C4-2B (cell line): ENCODE measurements at regions not wholly inside any gene's neighbourhood (a gene's known extent, or its start where the extent isn't known, plus 50 kb on each side); places are given as distances from the start of the nearest gene placed in this dataset.

Source experiments
- H3K27ac ChIP-seq: fragments of 450-650 bp; 2 replicates; pipeline ENCODE4 v1.5.1; 2017
- ZFX ChIP-seq: fragments of 450-650 bp; IDR thresholded peaks from 2 replicates; pipeline ENCODE4 v1.6.1; 2017
- TF ChIP-seq, protein P1 (sequence below): fragments of 450-650 bp; conservative IDR thresholded peaks from 2 replicates; pipeline ENCODE4 v1.5.1; 2017; ENCODE audit warnings: mild to moderate bottlenecking

- no peak for TF ChIP-seq ZFX
- TF ChIP-seq, protein P1, sequence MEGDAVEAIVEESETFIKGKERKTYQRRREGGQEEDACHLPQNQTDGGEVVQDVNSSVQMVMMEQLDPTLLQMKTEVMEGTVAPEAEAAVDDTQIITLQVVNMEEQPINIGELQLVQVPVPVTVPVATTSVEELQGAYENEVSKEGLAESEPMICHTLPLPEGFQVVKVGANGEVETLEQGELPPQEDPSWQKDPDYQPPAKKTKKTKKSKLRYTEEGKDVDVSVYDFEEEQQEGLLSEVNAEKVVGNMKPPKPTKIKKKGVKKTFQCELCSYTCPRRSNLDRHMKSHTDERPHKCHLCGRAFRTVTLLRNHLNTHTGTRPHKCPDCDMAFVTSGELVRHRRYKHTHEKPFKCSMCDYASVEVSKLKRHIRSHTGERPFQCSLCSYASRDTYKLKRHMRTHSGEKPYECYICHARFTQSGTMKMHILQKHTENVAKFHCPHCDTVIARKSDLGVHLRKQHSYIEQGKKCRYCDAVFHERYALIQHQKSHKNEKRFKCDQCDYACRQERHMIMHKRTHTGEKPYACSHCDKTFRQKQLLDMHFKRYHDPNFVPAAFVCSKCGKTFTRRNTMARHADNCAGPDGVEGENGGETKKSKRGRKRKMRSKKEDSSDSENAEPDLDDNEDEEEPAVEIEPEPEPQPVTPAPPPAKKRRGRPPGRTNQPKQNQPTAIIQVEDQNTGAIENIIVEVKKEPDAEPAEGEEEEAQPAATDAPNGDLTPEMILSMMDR = peak; percentile 77
- no peak overlapping the region for H3K27ac ChIP-seq
Observed at GRCh38 chr6:146901940-146902816, 302.0 kb upstream of the STXBP5 start.

DNA sequence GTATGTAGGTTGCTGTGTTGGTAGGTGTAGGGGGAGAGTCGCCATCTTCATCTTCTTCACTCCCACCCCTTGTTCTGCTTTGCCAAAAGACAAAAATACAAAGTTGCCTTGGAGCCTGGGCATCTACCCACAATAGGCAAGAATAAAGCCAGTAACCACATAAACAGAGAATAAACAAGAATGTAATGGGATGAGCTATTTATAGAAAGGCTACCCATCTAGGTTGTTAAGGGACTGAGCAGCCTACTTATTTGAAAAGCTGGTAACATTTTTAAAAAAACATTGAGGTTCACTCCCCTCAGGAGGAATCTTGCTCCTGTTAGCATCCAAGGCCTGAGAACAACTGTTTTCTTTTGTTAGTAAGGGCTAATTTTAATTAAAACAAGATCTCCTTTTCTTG, 301.4 kb upstream of the STXBP5 start:
- TF ChIP-seq, protein P1 = no peak
- TF ChIP-seq ZFX = no peak
- no peak overlapping the region for H3K27ac ChIP-seq

- TF ChIP-seq, protein P1 = no peak
- no peak for TF ChIP-seq ZFX
- H3K27ac ChIP-seq = no peak overlapping the region
Observed at GRCh38 chr6:146903451-146903850, 300.8 kb upstream of the STXBP5 start.

GRCh38 chr6:146904596-146904995, 299.6 kb upstream of the STXBP5 start:
- no peak for TF ChIP-seq ZFX
- TF ChIP-seq, protein P1 = no peak
- no peak overlapping the region for H3K27ac ChIP-seq

- TF ChIP-seq, protein P1 = no peak
- TF ChIP-seq ZFX = no peak
- peak overlapping the region; percentile 56 for H3K27ac ChIP-seq
Observed at GRCh38 chr6:146905181-146905704, 299.0 kb upstream of the STXBP5 start.

DNA sequence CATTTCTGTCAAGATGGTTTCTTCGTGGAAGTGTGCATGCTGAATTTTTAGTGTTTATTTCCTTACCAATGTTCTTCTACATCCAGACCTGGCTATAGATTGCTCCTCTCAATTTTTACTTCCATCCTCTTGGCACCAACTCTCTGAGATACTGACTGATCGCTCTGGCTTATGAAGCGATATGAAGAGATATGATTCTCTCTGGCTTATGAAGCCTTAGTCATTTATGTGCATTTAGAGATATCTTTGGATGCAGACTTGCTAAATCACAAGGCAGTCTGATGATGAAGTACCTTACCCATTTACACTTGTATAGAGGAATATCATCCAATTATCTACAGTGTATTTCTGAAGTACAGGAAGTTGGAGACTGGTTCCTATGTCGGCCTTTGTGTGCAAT, 295.4 kb upstream of the STXBP5 start:
- TF ChIP-seq, protein P1 = no peak
- TF ChIP-seq ZFX = no peak
- H3K27ac ChIP-seq = no peak overlapping the region

- TF ChIP-seq ZFX = no peak
- TF ChIP-seq, protein P1 = no peak
- no peak overlapping the region for H3K27ac ChIP-seq
Observed at GRCh38 chr6:146909376-146909775, 294.8 kb upstream of the STXBP5 start.
